ENCODE measurements at regions not wholly inside any gene's neighbourhood (a gene's known extent, or its start where the extent isn't known, plus 50 kb on each side); places are given as distances from the start of the nearest gene placed in this dataset.
"Not testable (repeated sequence)": the region's sequence is repeated elsewhere in the genome, so short reads cannot be mapped to it uniquely, and the experiment has no call there.

DNA sequence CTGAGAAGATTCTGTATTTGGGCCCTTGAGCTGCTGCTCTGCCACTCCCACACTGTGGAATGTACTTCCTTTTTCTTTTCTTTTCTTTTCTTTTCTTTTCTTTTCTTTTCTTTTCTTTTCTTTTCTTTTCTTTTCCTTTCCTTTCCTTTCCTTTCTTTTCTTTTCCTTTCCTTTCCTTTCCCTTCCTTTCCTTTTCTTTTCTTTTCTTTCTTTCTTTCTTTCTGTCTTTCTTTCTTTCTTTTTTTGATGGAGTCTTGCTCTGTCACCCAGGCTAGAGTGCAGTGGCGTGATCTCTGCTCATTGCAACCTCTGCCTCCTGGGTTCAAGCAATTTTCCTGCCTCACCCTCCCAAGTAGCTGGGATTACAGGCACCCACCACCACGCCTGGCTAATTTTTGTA lies 89.8 kb downstream of the DNAAF6 start:
- DNase-seq; H3K36me3 ChIP-seq (replicated peaks); H3K4me3 ChIP-seq (ENCODE audit: low read depth, low read length); H3K27me3 ChIP-seq (replicated peaks); in situ Hi-C loops (cut with HindIII; ENCODE audit: low pct_ligation_motif_present, low sequenced_read_pairs); H3K27ac ChIP-seq: not testable (repeated sequence)

DNA sequence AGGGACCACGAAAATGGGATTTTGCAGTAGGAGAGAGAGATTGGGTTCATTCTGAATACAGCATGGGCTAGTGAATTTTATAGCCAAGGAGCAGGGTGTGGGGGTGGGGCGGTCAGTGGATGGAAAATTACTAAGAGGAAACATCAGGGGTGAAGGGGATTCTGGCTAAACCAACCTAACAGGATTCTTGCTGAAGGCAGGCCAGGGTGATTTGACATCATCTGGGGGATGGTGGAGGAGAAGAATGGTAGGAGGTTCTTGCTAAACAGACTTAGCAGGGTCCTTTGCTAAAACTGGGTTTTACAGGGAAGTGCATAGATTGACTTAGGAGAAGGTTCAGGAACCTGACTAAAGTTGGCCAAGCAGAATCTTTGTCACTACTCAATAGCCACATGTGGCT lies 91.9 kb downstream of the DNAAF6 start:
- Histone ChIP-seq H3K36me3 (replicated peaks) (no peaks in the 10 kb centered on the region), H3K27ac (no peak overlapping the region), H3K27me3 (replicated peaks) (no peaks in the 10 kb centered on the region), H3K4me3 (ENCODE audit: low read depth, low read length) (no peak overlapping the region)
- no peak for DNase-seq
- TF ChIP-seq, protein P1, sequence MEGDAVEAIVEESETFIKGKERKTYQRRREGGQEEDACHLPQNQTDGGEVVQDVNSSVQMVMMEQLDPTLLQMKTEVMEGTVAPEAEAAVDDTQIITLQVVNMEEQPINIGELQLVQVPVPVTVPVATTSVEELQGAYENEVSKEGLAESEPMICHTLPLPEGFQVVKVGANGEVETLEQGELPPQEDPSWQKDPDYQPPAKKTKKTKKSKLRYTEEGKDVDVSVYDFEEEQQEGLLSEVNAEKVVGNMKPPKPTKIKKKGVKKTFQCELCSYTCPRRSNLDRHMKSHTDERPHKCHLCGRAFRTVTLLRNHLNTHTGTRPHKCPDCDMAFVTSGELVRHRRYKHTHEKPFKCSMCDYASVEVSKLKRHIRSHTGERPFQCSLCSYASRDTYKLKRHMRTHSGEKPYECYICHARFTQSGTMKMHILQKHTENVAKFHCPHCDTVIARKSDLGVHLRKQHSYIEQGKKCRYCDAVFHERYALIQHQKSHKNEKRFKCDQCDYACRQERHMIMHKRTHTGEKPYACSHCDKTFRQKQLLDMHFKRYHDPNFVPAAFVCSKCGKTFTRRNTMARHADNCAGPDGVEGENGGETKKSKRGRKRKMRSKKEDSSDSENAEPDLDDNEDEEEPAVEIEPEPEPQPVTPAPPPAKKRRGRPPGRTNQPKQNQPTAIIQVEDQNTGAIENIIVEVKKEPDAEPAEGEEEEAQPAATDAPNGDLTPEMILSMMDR (IDR thresholded peaks at IDR 0.05; ENCODE audit: low read depth, low read length, missing control alignments), result no peak
- in situ Hi-C loops (cut with HindIII; ENCODE audit: low pct_ligation_motif_present, low sequenced_read_pairs), result no loop called here

DNA sequence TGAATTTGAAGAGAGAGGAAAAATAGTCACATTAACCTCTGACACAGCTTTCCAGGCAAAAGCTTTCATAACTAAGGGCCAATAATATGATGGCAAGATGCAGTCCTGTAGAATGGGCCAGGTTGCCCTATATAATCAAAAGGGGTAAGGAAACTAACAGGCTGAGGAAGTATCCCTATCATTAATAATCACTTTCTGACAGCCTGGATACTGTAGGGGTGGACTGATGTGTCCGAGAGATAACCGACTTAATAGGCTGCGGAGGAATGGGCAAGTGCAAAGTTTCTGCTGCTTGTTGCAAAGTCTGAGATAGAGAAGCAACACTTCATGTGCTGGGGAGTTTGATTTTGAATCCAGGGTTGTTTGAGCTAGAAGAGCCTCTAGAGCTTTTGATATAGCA lies 94.8 kb downstream of the DNAAF6 start:
- Histone ChIP-seq H3K27ac (no peak overlapping the region), H3K4me3 (ENCODE audit: low read depth, low read length) (no peak overlapping the region), H3K27me3 (replicated peaks) (no peaks in the 10 kb centered on the region), H3K36me3 (replicated peaks) (no peaks in the 10 kb centered on the region)
- in situ Hi-C loops (cut with HindIII; ENCODE audit: low pct_ligation_motif_present, low sequenced_read_pairs), result no loop called here
- DNase-seq, result no peak
- TF ChIP-seq, protein P1 (IDR thresholded peaks at IDR 0.05; ENCODE audit: low read depth, low read length, missing control alignments), result no peak

GRCh38 chrX:107304141-107304540 lies 97.7 kb downstream of the DNAAF6 start:
- TF ChIP-seq, protein P1 (IDR thresholded peaks at IDR 0.05; ENCODE audit: low read depth, low read length, missing control alignments), result no peak
- no peak for DNase-seq
- Histone ChIP-seq H3K36me3 (replicated peaks) (no peaks in the 10 kb centered on the region), H3K27me3 (replicated peaks) (no peaks in the 10 kb centered on the region), H3K4me3 (ENCODE audit: low read depth, low read length) (no peak overlapping the region), H3K27ac (no peak overlapping the region)
- in situ Hi-C loops (cut with HindIII; ENCODE audit: low pct_ligation_motif_present, low sequenced_read_pairs), result no loop called here

- Histone ChIP-seq H3K36me3 (replicated peaks) (no peaks in the 10 kb centered on the region), H3K27me3 (replicated peaks) (no peaks in the 10 kb centered on the region), H3K27ac (no peak overlapping the region), H3K4me3 (ENCODE audit: low read depth, low read length) (no peak overlapping the region)
- in situ Hi-C loops (cut with HindIII; ENCODE audit: low pct_ligation_motif_present, low sequenced_read_pairs), result no loop called here
- TF ChIP-seq, protein P1 (IDR thresholded peaks at IDR 0.05; ENCODE audit: low read depth, low read length, missing control alignments), result no peak
- DNase-seq, result no peak
These were observed 117.5 kb downstream of the DNAAF6 start for GRCh38 chrX:107323786-107324492.

- Histone ChIP-seq H3K27ac (no peak overlapping the region), H3K27me3 (replicated peaks) (no peaks in the 10 kb centered on the region), H3K36me3 (replicated peaks) (no peaks in the 10 kb centered on the region), H3K4me3 (ENCODE audit: low read depth, low read length) (no peak overlapping the region)
- TF ChIP-seq, protein P1 (IDR thresholded peaks at IDR 0.05; ENCODE audit: low read depth, low read length, missing control alignments), result peak; percentile 53
- in situ Hi-C loops (cut with HindIII; ENCODE audit: low pct_ligation_motif_present, low sequenced_read_pairs), result no loop called here
- DNase-seq, result peak; percentile 7
These were observed 118.3 kb downstream of the DNAAF6 start for GRCh38 chrX:107324493-107325310.

All from brain microvascular endothelial cell (primary cell).